PC-3 (cell line): ENCODE measurements at regions not wholly inside any gene's neighbourhood (a gene's known extent, or its start where the extent isn't known, plus 50 kb on each side); places are given as distances from the start of the nearest gene placed in this dataset.

Experiments used
- ATAC-seq: fragments of 200-7000 bp; cut with Tn5 transposase; 2 replicates; pipeline ENCODE4 v1.9.1; 2020; ENCODE audit warnings: mild to moderate bottlenecking, moderate library complexity
- BruUV-seq: library from RNA; stranded (reverse); fragments of 400-500 nt; replicated peaks from 2 replicates; lab custom pipeline; 2021; lab: Mats Ljungman, UMichigan
- CTCF ChIA-PET: fragments of 300-600 bp; sonication (Branson Sonifier 250); formaldehyde crosslinking; loops from one replicate; lab custom pipeline; 2022; ENCODE audit warnings: antibody characterized with exemption; lab: Charles Lee
- POLR2A ChIA-PET: fragments of 300-600 bp; sonication (Branson Sonifier 250); formaldehyde crosslinking; loops from one replicate; lab custom pipeline; 2022; ENCODE audit warnings: antibody characterized with exemption; ENCODE audit not compliant: unreplicated experiment; lab: Charles Lee
- DNase-seq: peaks from one replicate; pipeline ENCODE4 v3.0.0-alpha.2; 2015
- H2AFZ ChIP-seq: fragments of 300-600 bp; sonication (generic); 2 replicates; pipeline ENCODE4 v1.6.0; 2016; ENCODE audit warnings: antibody characterized with exemption, low read length
- H3F3A ChIP-seq: fragments of 300-600 bp; sonication (generic); one replicate; pipeline ENCODE4 v1.6.0; 2017; ENCODE audit warnings: antibody characterized with exemption, low read length, control low read depth, mild to moderate bottlenecking; ENCODE audit not compliant: unreplicated experiment
- H3K27ac ChIP-seq: fragments of 300-600 bp; sonication (generic); 2 replicates; pipeline ENCODE4 v1.5.1; 2016; ENCODE audit warnings: mild to moderate bottlenecking, low read length
- H3K27me3 ChIP-seq: fragments of 300-600 bp; sonication (generic); 2 replicates; pipeline ENCODE4 v1.6.1; 2016; ENCODE audit warnings: low read length, mixed read lengths
- H3K36me3 ChIP-seq: fragments of 300-600 bp; sonication (generic); 2 replicates; pipeline ENCODE4 v1.6.1; 2016; ENCODE audit warnings: low read depth, mixed run types, low read length, mixed read lengths
- H3K4me1 ChIP-seq: fragments of 300-600 bp; sonication (generic); 2 replicates; pipeline ENCODE4 v1.5.1; 2016; ENCODE audit warnings: low read length; ENCODE audit not compliant: insufficient read depth
- H3K4me2 ChIP-seq: fragments of 300-600 bp; sonication (generic); 2 replicates; pipeline ENCODE4 v1.6.0; 2016; ENCODE audit warnings: low read length
- H3K4me3 ChIP-seq: fragments of 300-600 bp; sonication (generic); 2 replicates; pipeline ENCODE4 v1.5.1; 2016; ENCODE audit warnings: mild to moderate bottlenecking, low read length, mixed read lengths
- H3K79me2 ChIP-seq: fragments of 300-600 bp; sonication (generic); 2 replicates; pipeline ENCODE4 v1.6.1; 2017; ENCODE audit warnings: low read length, mixed read lengths
- H3K9ac ChIP-seq: fragments of 300-600 bp; sonication (generic); 2 replicates; pipeline ENCODE4 v1.6.0; 2016; ENCODE audit warnings: mild to moderate bottlenecking, low read length
- H3K9me2 ChIP-seq: fragments of 300-600 bp; sonication (generic); replicated peaks from 2 replicates; pipeline ENCODE4 v1.6.1; 2016; ENCODE audit warnings: mixed run types, low read length, mixed read lengths
- H3K9me3 ChIP-seq: fragments of 300-600 bp; sonication (generic); 2 replicates; pipeline ENCODE4 v1.6.1; 2016; ENCODE audit warnings: low read length, mixed read lengths
- H4K20me1 ChIP-seq: fragments of 300-600 bp; sonication (generic); 2 replicates; pipeline ENCODE4 v1.6.1; 2016; ENCODE audit warnings: low read length, mixed read lengths
- CTCF ChIP-seq: fragments of 300-600 bp; sonication (generic); conservative IDR thresholded peaks from 2 replicates; pipeline ENCODE4 v1.5.1; 2017; ENCODE audit warnings: antibody characterized with exemption, low read depth, mild to moderate bottlenecking, low read length
- EZH2 ChIP-seq: fragments of 300-600 bp; sonication (generic); IDR thresholded peaks from one replicate; pipeline ENCODE4 v1.6.1; 2017; ENCODE audit warnings: antibody characterized with exemption, mild to moderate bottlenecking, low read length; ENCODE audit not compliant: unreplicated experiment
- EZH2phosphoT487 ChIP-seq: fragments of 300-600 bp; sonication (generic); IDR thresholded peaks from 2 replicates; pipeline ENCODE4 v1.6.1; 2018; ENCODE audit warnings: mild to moderate bottlenecking, antibody characterized with exemption, low read length, borderline replicate concordance
- intact Hi-C: fragments of 100-400 bp; cut with micrococcal nuclease; formaldehyde crosslinking; loops from 2 replicates; pipeline ENCODE4 v1.9.0; 2023

- no peak overlapping the region for H3K4me3 ChIP-seq
- intact Hi-C loops, result no loop called here
- no peaks in the 10 kb centered on the region for H3K36me3 ChIP-seq
- ChIA-PET POLR2A (no interaction called here), CTCF (no interaction called here)
- no peak overlapping the region for H2AFZ ChIP-seq
- H3K79me2 ChIP-seq, result no peaks in the 10 kb centered on the region
- H3K9ac ChIP-seq, result no peak overlapping the region
- BruUV-seq, result no TSS peak
- no peaks in the 10 kb centered on the region for H3K9me2 ChIP-seq
- TF ChIP-seq CTCF, result no peak
- no peak for TF ChIP-seq EZH2
- TF ChIP-seq EZH2phosphoT487, result no peak
- no peaks in the 10 kb centered on the region for H3K4me1 ChIP-seq
- no peak overlapping the region for H3K4me2 ChIP-seq
- H4K20me1 ChIP-seq, result no peaks in the 10 kb centered on the region
- DNase-seq, result no peak
- no peak for ATAC-seq
- H3F3A ChIP-seq, result no peaks in the 10 kb centered on the region
- no peaks in the 10 kb centered on the region for H3K27me3 ChIP-seq
- H3K9me3 ChIP-seq, result no peaks in the 10 kb centered on the region
- no peak overlapping the region for H3K27ac ChIP-seq
Measured at GRCh38 chrX:121102101-121102500, 54.7 kb downstream of the GLUD2 start.

GRCh38 chrX:121103381-121103780 is 56.0 kb downstream of the GLUD2 start:
- H3K9me2 ChIP-seq, result no peaks in the 10 kb centered on the region
- H3K9me3 ChIP-seq, result no peaks in the 10 kb centered on the region
- H2AFZ ChIP-seq, result no peak overlapping the region
- H3K9ac ChIP-seq, result no peak overlapping the region
- no peak overlapping the region for H3K4me2 ChIP-seq
- BruUV-seq, result no TSS peak
- H3K4me3 ChIP-seq, result no peak overlapping the region
- CTCF ChIA-PET, result no interaction called here
- no peak for ATAC-seq
- TF ChIP-seq EZH2 (no peak), CTCF (no peak), EZH2phosphoT487 (no peak)
- intact Hi-C loops, result no loop called here
- peak; percentile 49 for DNase-seq
- POLR2A ChIA-PET, result no interaction called here
- no peaks in the 10 kb centered on the region for H3K36me3 ChIP-seq
- H3F3A ChIP-seq, result no peaks in the 10 kb centered on the region
- H3K79me2 ChIP-seq, result no peaks in the 10 kb centered on the region
- no peaks in the 10 kb centered on the region for H3K4me1 ChIP-seq
- no peaks in the 10 kb centered on the region for H3K27me3 ChIP-seq
- H4K20me1 ChIP-seq, result no peaks in the 10 kb centered on the region
- no peak overlapping the region for H3K27ac ChIP-seq

- no peak overlapping the region for H3K9ac ChIP-seq
- intact Hi-C loops, result no loop called here
- no peaks in the 10 kb centered on the region for H3F3A ChIP-seq
- H3K36me3 ChIP-seq, result no peaks in the 10 kb centered on the region
- no peaks in the 10 kb centered on the region for H3K9me2 ChIP-seq
- no TSS peak for BruUV-seq
- H3K4me3 ChIP-seq, result no peak overlapping the region
- H4K20me1 ChIP-seq, result no peaks in the 10 kb centered on the region
- ATAC-seq (no peak), DNase-seq (no peak)
- ChIA-PET POLR2A (no interaction called here), CTCF (no interaction called here)
- no peaks in the 10 kb centered on the region for H3K9me3 ChIP-seq
- H3K79me2 ChIP-seq, result no peaks in the 10 kb centered on the region
- no peak overlapping the region for H3K4me2 ChIP-seq
- H3K4me1 ChIP-seq, result no peaks in the 10 kb centered on the region
- no peak for TF ChIP-seq CTCF
- no peak for TF ChIP-seq EZH2phosphoT487
- no peak for TF ChIP-seq EZH2
- no peak overlapping the region for H3K27ac ChIP-seq
- H3K27me3 ChIP-seq, result no peaks in the 10 kb centered on the region
- H2AFZ ChIP-seq, result no peak overlapping the region
Measured at GRCh38 chrX:121106484-121107235, 59.2 kb downstream of the GLUD2 start.
